OCI-LY1 (cell line): ENCODE measurements at regions not wholly inside any gene's neighbourhood (a gene's known extent, or its start where the extent isn't known, plus 50 kb on each side); places are given as distances from the start of the nearest gene placed in this dataset.

Experiments
- EZH2 ChIP-seq: fragments of 200-600 bp; sonication (generic), shearing (Covaris generic); IDR thresholded peaks from 2 replicates; pipeline ENCODE4 v1.8.0; 2017; ENCODE audit warnings: borderline replicate concordance, mixed run types, mild to moderate bottlenecking, antibody characterized with exemption, low read length, moderate library complexity, mixed read lengths
- TF ChIP-seq, protein P1 (sequence below): fragments of 200-600 bp; sonication (generic), shearing (Covaris generic); IDR thresholded peaks from 2 replicates; pipeline ENCODE4 v1.5.1; 2017; ENCODE audit warnings: mild to moderate bottlenecking, antibody characterized with exemption, low read length, moderate library complexity, mixed read lengths

DNA sequence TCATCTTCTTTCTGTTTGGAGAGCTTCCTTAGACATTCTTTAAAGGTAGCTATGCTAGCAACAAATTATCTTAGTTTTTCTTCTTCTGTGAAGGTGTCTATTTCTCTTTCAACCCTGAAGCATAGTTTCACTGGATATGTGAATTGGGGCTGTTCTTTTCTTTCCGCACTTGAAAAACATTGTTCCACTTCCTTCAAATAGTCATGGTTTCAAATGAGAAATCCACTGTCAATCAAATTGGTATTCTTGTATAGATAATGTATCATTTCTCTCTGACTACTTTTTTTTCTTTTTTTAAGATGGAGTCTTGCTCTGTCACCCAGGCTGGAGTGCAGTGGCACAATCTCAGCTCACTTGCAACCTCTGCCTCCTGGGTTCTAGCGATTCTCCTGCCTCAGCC lies 254.0 kb downstream of the ANAPC1 start:
- TF ChIP-seq, protein P1, sequence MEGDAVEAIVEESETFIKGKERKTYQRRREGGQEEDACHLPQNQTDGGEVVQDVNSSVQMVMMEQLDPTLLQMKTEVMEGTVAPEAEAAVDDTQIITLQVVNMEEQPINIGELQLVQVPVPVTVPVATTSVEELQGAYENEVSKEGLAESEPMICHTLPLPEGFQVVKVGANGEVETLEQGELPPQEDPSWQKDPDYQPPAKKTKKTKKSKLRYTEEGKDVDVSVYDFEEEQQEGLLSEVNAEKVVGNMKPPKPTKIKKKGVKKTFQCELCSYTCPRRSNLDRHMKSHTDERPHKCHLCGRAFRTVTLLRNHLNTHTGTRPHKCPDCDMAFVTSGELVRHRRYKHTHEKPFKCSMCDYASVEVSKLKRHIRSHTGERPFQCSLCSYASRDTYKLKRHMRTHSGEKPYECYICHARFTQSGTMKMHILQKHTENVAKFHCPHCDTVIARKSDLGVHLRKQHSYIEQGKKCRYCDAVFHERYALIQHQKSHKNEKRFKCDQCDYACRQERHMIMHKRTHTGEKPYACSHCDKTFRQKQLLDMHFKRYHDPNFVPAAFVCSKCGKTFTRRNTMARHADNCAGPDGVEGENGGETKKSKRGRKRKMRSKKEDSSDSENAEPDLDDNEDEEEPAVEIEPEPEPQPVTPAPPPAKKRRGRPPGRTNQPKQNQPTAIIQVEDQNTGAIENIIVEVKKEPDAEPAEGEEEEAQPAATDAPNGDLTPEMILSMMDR: no peak
- TF ChIP-seq EZH2: no peak
